ENCODE measurements at regions not wholly inside any gene's neighbourhood (a gene's known extent, or its start where the extent isn't known, plus 50 kb on each side); places are given as distances from the start of the nearest gene placed in this dataset.

GRCh38 chr21:35770101-35770945 lies 290.0 kb downstream of the SETD4 start:
- DNase-seq (ENCODE audit: low spot score), result no peak
- no peak for TF ChIP-seq CTCF (IDR thresholded peaks at IDR 0.05; ENCODE audit: extremely low read depth, missing control alignments)

- DNase-seq (ENCODE audit: low spot score), result no peak
Measured at GRCh38 chr21:35768187-35768586, 292.1 kb downstream of the SETD4 start.

GRCh38 chr21:35764586-35764985 lies 295.7 kb downstream of the SETD4 start:
- DNase-seq (ENCODE audit: low spot score), result no peak
- TF ChIP-seq CTCF (IDR thresholded peaks at IDR 0.05; ENCODE audit: extremely low read depth, missing control alignments), result no peak

More at GRCh38 chr21:35768187-35768586, 292.1 kb downstream of the SETD4 start:
- no peak for TF ChIP-seq CTCF (IDR thresholded peaks at IDR 0.05; ENCODE audit: extremely low read depth, missing control alignments)

GRCh38 chr21:35764077-35764476 lies 296.2 kb downstream of the SETD4 start:
- no peak for TF ChIP-seq CTCF (IDR thresholded peaks at IDR 0.05; ENCODE audit: extremely low read depth, missing control alignments)
- no peak for DNase-seq (ENCODE audit: low spot score)

- no peak for TF ChIP-seq CTCF (IDR thresholded peaks at IDR 0.05; ENCODE audit: extremely low read depth, missing control alignments)
- DNase-seq (ENCODE audit: low spot score), result no peak
Measured at GRCh38 chr21:35754583-35754982, 305.7 kb downstream of the SETD4 start.

GRCh38 chr21:35753308-35753707 lies 307.0 kb downstream of the SETD4 start:
- TF ChIP-seq CTCF (IDR thresholded peaks at IDR 0.05; ENCODE audit: extremely low read depth, missing control alignments), result no peak
- DNase-seq (ENCODE audit: low spot score), result no peak

- TF ChIP-seq CTCF (IDR thresholded peaks at IDR 0.05; ENCODE audit: extremely low read depth, missing control alignments), result no peak
- DNase-seq (ENCODE audit: low spot score), result no peak
Measured at GRCh38 chr21:35751171-35751570, 309.2 kb downstream of the SETD4 start.
